ENCODE measurements at regions not wholly inside any gene's neighbourhood (a gene's known extent, or its start where the extent isn't known, plus 50 kb on each side); places are given as distances from the start of the nearest gene placed in this dataset.

DNA sequence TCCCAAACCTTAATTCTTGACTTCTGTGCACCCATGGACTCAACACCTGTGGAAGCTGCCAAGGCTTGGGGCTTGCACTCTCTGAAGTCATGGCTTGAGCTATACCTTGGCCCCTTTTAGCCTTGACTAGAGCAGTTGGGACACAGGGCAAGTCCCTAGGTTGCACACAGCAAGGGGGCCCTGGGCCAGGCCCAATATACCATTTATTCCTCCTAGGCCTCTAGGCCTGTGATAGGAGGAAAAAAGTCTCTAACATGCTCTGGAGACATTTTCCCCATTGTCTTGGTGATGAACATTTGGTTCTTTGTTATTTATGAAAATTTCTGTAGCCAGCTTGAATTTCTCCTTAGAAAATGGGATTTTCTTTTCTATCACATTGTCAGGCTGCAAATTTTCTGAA is 186.1 kb downstream of the SEMA6D start:
- TF ChIP-seq POLR2AphosphoS5 (IDR thresholded peaks at IDR 0.05) (no peak), REST (IDR thresholded peaks at IDR 0.05; ENCODE audit: borderline replicate concordance) (no peak), EP300 (conservative IDR thresholded peaks at IDR 0.05; ENCODE audit: poor library complexity, severe bottlenecking) (no peak), CTCF (IDR thresholded peaks at IDR 0.05; ENCODE audit: poor library complexity, severe bottlenecking) (no peak), SMC3 (conservative IDR thresholded peaks at IDR 0.05; ENCODE audit: poor library complexity) (no peak), EZH2 (IDR thresholded peaks at IDR 0.05; ENCODE audit: borderline replicate concordance, insufficient read depth, low read length, poor library complexity, severe bottlenecking) (no peak), MXI1 (conservative IDR thresholded peaks at IDR 0.05; ENCODE audit: poor library complexity, severe bottlenecking) (no peak), TAF1 (IDR thresholded peaks at IDR 0.05; ENCODE audit: low read depth) (no peak), RAD21 (conservative IDR thresholded peaks at IDR 0.05) (no peak)
- H3K27me3 ChIP-seq (ENCODE audit: insufficient read depth, low read depth, low read length), result no peaks in the 10 kb centered on the region
- H3K9me3 ChIP-seq (ENCODE audit: low read length), result no peaks in the 10 kb centered on the region
- H3K4me3 ChIP-seq (ENCODE audit: low read length), result no peak overlapping the region
- H3K4me2 ChIP-seq (ENCODE audit: low read length), result no peak overlapping the region
- no peaks in the 10 kb centered on the region for H3F3A ChIP-seq (ENCODE audit: insufficient read depth, low read length, poor library complexity, severe bottlenecking)
- no peaks in the 10 kb centered on the region for H3K36me3 ChIP-seq (ENCODE audit: insufficient read depth, low read length)
- H4K20me1 ChIP-seq (ENCODE audit: insufficient read depth), result no peaks in the 10 kb centered on the region
- no peaks in the 10 kb centered on the region for H3K9me2 ChIP-seq (ENCODE audit: insufficient read depth, low read length)
- no peak overlapping the region for H2AFZ ChIP-seq (ENCODE audit: low read depth, low read length)
- H3K79me2 ChIP-seq (replicated peaks; ENCODE audit: insufficient read depth, low read length), result no peaks in the 10 kb centered on the region
- H3K9ac ChIP-seq (ENCODE audit: low read length), result no peak overlapping the region
- no peak overlapping the region for H3K27ac ChIP-seq (ENCODE audit: low read length)

DNA sequence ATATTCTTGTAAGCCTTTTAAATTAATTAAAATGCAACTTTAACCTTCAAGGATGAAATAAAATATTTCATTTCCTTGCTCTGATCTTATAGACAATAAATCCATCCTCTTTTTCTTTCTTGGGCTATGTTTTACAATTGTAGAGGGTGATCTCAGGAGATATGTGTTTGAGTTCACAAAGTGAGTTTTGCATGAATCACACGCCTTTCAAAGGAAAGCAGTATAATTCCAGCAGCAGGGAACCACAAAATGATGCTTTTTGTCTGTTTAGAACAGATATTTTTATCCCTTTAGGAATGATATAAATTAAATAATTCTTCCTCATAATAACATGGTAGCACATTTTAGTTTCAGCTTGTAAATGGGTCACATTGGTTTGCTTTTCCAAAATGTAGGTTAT is 191.2 kb downstream of the SEMA6D start:
- Histone ChIP-seq H3K27ac (ENCODE audit: low read length) (no peak overlapping the region), H4K20me1 (ENCODE audit: insufficient read depth) (no peaks in the 10 kb centered on the region), H3K4me2 (ENCODE audit: low read length) (no peak overlapping the region)

More for the DNA sequence above, 191.2 kb downstream of the SEMA6D start:
- TF ChIP-seq CTCF (IDR thresholded peaks at IDR 0.05; ENCODE audit: poor library complexity, severe bottlenecking), result no peak
- TF ChIP-seq POLR2AphosphoS5 (IDR thresholded peaks at IDR 0.05), result no peak
- TF ChIP-seq SMC3 (conservative IDR thresholded peaks at IDR 0.05; ENCODE audit: poor library complexity), result no peak
- no peak for TF ChIP-seq TAF1 (IDR thresholded peaks at IDR 0.05; ENCODE audit: low read depth)
- TF ChIP-seq MXI1 (conservative IDR thresholded peaks at IDR 0.05; ENCODE audit: poor library complexity, severe bottlenecking), result no peak
- TF ChIP-seq REST (IDR thresholded peaks at IDR 0.05; ENCODE audit: borderline replicate concordance), result no peak
- no peaks in the 10 kb centered on the region for H3K36me3 ChIP-seq (ENCODE audit: insufficient read depth, low read length)
- no peaks in the 10 kb centered on the region for H3K9me3 ChIP-seq (ENCODE audit: low read length)
- H3K4me3 ChIP-seq (ENCODE audit: low read length), result no peak overlapping the region
- H3K79me2 ChIP-seq (replicated peaks; ENCODE audit: insufficient read depth, low read length), result no peaks in the 10 kb centered on the region
- H2AFZ ChIP-seq (ENCODE audit: low read depth, low read length), result no peak overlapping the region
- no peaks in the 10 kb centered on the region for H3K27me3 ChIP-seq (ENCODE audit: insufficient read depth, low read depth, low read length)
- H3F3A ChIP-seq (ENCODE audit: insufficient read depth, low read length, poor library complexity, severe bottlenecking), result no peaks in the 10 kb centered on the region
- H3K9me2 ChIP-seq (ENCODE audit: insufficient read depth, low read length), result no peaks in the 10 kb centered on the region
- H3K9ac ChIP-seq (ENCODE audit: low read length), result no peak overlapping the region
